Hepatocyte (in vitro differentiated cells): ENCODE measurements at regions not wholly inside any gene's neighbourhood (a gene's known extent, or its start where the extent isn't known, plus 50 kb on each side); places are given as distances from the start of the nearest gene placed in this dataset.

Source experiments
- CTCF ChIP-seq: fragments of 200-600 bp; sonication (generic); IDR thresholded peaks from 2 replicates; pipeline ENCODE4 v1.5.1; 2016; ENCODE audit warnings: antibody characterized with exemption, mild to moderate bottlenecking; ENCODE audit not compliant: poor library complexity
- EZH2phosphoT487 ChIP-seq: fragments of 200-600 bp; sonication (generic); IDR thresholded peaks from one replicate; pipeline ENCODE4 v1.6.1; 2018; ENCODE audit warnings: antibody characterized with exemption, mild to moderate bottlenecking, low read depth, moderate library complexity; ENCODE audit not compliant: unreplicated experiment, severe bottlenecking

GRCh38 chr4:189304809-189305208 is 635.9 kb upstream of the FRG1 start:
- no peak for TF ChIP-seq CTCF
- no peak for TF ChIP-seq EZH2phosphoT487
